ENCODE measurements at regions not wholly inside any gene's neighbourhood (a gene's known extent, or its start where the extent isn't known, plus 50 kb on each side); places are given as distances from the start of the nearest gene placed in this dataset.

DNA sequence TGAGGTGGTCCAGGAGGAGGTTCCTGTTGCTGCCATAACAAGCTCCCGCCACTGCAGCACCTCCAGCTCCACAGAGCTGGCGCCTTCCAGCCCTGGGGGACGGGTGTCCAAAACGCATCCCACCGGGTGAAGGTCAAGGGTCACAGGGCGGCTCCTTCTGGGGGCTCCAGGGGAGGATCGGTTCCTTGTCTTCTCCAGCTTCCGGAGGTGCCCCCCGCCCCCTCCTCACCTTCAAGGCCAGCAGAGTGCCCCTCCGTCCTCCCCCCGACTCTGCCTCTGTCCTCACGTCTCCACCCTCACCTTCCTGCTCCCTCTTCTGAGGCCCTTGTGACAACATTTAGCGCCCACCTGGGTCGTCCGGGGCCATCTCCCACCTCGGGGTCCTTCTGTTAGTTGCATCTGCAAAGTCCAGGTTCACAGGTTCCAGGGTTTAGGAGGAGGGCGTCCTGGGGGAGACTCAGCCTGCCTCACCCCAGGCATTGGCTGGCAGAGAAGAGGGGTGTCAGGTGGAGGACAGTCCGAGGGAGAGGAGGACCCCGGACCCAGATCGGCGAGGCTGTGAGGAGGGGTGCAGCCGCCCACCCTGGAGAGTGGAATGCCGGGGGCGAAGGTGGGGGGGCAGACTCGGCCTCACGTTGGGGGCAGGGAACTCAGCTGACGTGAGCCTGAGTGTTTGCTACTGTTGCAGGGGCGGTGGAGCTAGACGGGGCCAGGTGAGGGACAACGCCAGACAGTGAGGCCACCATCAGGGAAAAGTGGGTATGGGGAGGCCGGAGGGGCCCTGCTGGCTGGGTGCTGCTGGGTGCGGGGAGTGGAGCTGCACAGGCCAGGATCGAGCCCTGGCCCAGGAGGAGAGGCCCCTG is 205.5 kb upstream of the C14orf180 start:
- no peak for DNase-seq

DNA sequence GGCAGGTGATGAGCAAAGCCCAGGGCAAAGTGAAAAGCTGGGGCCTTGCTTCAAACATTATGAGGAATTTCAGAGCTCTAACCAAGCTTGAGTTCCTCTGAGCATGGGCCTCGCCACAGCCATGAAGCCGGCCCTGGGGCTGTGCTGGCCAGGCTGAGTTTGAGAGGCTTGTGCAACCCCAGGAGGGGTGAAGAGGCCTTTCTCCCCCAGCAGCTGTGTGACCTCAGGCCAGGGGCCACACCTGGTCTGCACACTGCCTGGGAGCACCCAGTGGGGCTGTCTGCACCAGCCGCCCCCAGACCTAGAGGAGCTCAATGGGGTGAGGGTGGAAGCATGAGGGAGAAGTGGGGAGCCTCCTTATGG is 204.9 kb upstream of the C14orf180 start:
- no peak for DNase-seq

DNA sequence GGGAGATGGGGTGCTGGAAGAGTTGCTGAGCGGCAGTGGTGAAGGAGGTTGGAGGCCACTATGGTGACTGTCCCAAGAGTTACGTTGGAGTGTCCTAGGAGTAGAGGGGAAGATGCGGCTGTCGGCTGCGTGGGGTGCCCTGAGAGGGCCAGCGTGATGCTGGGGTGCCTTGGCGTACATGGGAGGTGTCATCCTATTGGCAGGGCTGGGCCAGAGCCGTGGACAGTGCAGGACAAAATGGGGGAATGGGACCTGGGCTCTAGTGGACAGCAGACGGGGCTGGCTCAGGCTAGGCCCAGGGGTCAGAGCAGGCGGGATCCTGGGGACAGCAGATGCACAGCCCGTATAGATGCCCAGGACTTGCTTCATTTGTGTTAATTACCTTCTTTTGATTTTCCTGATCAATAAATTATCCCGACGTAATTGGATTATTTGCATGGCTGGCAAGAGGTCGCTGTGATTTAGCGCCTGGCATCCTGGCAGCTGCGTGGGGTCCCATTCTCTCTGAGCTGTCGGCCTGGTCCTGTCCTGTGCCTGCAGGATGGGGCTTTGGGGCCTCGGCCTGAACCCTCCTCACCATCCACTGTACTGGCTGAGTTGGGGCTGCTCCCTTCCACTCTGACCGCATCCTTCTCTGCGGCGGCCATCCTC is 203.9 kb upstream of the C14orf180 start:
- DNase-seq: no peak

DNA sequence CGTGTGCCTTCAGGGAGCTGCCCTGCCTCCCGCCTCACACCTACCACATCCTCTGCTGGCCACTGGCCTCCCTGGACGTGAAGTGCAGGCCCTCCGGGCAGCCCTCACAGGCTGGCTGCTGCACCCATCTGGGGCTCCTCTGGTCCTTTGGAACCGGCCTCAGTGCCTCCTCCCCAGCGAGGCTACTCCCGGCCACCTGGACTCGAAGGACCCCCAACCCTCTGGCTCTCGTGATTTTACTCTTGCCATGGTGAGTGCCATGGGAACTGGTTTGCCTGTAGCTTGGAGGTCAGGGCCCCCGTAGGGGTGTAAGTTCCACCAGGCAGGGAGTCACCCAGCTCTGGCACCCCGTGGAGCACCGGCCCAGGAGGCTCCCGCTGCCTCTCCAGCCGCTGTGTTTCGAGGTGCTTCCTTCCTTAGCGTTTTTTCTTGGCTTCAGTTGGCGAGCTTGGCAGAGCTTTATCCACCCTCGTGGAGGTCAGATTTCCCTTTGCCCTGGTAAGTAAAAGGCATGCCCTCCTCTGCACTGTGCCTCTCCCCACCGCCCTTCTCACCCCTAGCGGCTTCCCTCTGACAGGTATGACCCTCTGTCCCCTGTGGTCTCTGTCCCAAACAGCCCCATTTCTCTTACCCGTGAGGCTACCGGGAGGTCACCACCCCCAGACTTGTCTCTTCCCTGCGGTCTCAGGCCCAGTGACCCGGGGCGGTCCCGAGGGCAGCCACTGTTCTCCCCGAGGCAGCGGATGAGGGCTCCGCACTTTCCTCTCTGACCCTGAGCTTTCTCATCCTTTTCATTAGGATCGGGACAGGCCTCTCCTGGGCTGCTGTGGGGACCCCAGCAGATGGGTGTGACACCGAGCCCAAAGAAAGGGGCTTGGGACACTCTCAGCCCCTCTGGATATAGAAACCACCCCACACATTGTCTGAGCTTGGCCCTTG is 203.1 kb upstream of the C14orf180 start:
- no peak for DNase-seq

DNA sequence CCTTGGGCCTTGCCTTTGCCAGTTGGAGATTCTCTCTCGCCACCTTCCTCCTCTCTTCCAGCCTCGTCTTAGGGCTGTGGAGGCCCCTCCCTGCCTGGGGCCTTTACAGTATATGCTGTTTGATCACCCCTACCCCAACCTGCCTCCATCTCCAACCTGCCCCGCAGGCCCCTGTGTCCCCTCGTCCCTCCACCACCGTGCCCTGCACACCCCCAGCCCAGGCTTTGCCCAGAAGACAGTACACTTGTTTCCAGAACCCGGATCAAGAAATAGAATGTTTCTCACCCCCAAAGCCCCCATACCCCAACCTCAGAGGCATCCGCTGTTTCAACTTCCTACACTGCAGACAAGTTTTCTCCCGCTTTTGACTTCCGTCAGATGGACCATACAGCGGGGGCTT is 202.3 kb upstream of the C14orf180 start:
- no peak for DNase-seq

DNA sequence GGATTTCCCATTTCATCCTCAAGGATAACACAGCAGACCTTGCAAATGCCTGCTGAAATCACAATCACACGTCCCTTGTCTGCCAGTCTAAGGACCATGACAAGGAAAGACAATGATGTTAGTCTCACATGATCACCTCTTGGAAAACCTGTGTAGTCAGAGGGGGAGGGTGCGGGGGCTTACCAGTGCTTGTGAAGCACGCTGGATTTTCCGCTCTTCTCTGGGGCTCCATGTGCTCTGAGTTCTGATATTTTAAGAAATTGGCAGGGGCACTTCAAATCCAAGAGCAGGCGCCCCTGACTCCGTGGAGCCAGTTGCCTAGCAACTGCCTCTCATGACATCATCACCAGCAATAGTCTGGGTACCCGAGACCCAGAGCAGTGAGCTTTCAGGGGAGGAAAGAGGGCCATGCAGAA is 200.9 kb upstream of the C14orf180 start:
- no peak for DNase-seq

DNA sequence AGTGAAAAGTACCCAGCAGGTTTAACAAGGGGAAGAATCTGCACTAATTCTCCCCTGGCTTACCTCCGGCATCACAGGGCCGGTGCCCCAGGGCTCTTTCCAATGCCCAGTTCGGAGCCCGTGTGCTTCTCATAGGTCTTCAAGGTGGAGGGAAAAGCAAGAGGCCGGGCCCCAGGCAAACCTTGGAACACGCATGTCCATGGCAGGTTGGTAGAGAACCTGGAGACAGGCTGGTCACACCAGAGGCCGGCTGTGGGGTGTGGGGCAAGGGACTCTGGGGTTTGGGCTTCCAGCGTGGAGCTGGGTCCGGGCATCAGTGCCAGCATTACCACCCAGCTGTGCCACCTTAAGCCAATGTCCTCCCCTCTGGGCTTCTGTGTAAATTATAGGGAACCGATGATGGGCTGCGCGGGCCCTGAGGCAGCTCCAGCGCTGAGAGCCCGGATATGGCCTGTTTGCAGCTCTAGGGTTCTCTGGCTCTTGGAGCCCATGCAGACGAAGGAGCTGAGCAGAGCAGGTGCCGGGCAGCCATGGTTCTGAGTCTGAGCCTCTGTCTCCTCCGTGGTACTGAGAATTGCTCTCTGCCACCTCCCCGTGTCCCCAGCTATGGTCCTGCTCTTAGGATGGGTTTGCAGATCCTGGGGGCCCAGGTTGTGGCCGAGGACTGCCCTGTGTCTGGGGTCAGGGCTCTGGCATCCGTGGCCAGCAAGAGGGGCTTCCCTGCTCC is 197.0 kb upstream of the C14orf180 start:
- no peak for DNase-seq

DNA sequence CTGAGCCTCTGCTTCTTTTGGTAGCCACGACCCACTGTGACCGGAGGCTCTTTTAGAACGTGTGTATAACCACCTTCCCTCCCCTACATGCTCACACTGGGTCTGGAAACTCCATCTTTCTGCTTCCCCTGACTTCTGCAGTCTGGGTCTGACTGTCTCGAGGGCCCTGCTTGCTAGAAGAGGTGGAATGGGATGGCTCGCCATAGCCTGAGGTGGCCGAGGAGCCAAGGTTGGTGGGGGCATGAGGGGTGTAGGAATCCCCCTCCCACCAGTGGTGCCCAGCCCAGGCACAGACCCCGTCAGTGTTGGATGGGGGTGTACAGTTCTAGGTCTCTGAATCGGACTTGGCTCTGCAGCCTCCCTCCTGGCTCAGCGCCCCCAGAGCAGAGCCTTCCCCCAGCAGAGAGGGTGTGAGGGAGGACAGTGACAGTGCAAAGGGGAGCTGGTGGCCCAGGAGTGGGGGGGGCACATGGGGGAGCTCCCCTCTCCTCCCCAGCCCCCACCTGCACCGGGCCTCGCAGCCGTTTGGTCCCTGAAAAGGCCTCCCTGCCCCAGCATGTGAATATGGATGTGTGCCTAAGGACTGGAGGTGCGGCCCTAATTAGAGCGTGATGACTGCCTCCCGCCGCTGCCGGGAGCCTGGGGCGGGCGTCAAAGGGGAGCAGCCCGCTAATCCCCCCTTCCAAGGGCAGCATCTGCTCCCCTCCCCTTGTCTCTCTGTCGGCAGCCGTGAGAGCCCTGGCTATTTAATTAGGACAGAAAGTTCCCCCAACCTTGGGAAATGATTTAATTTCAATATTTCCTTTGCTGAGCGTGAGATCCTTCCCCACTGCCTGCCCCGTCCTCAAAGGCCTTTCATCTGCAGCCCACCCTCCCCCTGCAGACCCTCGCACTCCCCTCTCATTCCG is 196.2 kb upstream of the C14orf180 start:
- no peak for DNase-seq

DNA sequence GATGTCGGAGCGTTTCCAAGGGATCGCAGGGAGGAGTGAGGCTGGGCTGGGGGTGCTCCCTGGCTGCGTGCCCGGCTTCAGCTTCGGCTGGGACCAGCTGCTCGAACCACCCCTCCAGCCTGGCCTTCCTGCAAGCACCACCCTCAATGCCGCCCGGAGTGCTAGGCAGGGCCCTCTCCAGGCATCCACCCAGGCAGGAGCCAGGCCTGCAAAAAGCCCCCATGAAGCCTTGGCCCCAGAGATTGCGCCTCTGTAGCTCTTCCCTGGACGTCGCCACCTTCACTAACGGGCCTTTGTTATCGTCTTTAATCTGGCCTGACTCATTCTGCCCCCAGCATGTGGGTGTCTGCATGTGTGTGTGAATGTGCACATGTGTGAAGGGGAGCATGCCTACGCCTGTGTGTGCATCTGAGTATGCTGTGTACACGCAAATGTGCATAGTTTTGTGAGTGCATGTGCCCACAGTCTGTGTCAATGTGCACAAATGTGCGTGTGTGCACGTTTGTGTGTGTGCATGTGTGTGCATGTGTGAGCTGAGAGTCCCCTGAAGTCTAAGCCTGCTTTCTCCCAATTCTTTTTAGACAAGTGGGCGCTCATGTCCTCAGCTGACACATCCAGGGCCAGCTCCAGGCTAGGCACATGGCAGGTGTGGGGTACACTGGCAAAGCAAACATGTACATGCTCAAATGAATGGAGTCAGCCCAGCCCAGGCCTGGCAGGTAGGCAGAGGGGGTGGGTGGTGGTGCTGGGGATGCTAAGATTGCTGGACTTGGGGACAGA is 195.4 kb upstream of the C14orf180 start:
- no peak for DNase-seq

DNA sequence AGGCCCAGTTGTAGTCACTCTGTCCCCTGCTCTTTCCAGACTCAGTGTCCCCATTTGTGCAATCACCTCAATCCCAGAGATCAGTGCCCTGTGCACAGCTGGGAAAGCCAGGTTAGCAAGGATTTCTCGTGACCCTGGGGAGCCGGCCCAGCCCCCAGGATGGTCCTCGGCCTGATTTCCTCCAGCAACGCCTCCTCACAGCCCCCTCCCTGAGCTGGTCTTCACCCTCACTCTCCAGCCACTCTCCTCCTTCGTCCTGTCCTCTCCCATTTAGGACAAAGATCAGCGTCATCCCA is 194.8 kb upstream of the C14orf180 start:
- no peak for DNase-seq

DNA sequence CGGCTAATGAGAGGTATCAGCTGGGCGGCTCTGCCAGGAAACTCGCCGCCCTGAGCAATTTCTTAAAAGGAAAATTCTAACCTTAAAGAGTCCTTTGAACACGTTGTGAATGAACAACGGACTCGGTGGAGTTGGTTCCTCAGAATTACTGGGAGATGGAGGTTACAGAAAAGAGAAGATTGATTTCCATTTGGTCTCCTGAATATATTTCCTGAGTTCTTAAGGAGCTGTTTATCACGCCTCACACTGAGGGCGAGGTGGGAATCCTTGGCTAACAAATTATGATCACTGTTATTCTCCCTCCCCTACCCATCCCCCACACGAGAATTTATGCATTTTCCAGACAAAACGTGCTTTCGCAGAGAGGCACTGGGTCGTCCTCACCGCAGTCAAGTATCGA is 194.5 kb upstream of the C14orf180 start:
- DNase-seq: no peak

DNA sequence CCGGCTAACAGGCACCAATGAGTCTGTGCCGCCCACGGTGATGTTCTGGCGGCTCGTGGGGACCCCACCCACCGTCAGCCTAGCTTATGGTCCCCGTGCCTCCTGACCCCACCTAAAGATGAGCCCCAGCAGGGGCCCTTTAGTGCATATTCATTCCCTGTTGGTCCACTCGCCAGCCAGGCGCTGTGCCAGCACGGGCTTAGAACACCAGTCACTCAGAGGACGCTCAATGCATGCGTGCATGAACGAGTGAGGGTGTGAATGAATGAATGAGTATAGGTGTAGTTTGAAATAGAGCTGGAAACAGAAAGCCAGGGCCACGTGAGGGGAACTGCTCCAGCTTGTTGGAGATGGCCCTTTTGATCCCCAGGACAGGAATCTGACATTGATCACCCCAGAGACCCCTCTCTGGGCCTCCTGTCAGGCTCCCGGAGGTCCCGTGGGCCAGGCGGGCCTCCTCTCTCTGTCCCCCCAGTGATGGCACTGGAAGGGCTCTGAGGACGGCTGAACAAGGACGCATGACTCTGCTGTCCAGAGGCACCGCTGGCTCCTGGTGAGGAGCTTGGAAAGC is 193.9 kb upstream of the C14orf180 start:
- DNase-seq: no peak

DNA sequence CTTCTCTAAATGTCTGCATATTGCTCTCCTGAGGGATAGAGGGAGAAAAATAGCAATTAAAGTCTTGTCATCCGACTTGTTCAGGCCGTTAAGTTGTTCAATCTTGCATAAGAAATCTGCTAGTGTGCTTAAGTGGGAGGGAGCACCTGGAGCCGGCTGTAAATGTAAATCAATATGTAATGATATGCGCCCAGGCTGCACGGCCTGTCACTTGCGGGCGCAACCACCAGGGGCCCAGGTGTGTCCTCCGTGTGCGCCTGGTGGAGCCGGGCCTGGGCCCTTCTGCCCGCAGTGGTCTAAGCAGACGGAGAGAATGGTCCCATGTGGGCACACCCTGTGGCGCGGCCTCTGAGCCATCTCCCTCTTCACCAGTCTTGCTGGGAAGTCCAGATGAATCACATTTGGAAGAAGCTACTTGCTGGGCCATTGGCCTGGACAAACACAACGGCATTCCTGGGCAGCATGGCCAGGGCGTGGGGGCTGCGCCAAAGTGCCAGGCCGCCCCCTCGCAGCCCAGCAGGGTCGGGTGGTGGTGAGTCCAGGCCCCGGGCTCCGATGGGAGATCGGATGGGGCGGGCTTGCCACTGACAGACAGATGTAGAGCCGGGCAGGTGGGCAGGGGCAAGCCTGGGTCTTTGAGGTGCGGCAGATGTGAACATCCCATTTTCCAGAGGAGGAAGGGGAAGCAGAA is 193.3 kb upstream of the C14orf180 start:
- DNase-seq: no peak

DNA sequence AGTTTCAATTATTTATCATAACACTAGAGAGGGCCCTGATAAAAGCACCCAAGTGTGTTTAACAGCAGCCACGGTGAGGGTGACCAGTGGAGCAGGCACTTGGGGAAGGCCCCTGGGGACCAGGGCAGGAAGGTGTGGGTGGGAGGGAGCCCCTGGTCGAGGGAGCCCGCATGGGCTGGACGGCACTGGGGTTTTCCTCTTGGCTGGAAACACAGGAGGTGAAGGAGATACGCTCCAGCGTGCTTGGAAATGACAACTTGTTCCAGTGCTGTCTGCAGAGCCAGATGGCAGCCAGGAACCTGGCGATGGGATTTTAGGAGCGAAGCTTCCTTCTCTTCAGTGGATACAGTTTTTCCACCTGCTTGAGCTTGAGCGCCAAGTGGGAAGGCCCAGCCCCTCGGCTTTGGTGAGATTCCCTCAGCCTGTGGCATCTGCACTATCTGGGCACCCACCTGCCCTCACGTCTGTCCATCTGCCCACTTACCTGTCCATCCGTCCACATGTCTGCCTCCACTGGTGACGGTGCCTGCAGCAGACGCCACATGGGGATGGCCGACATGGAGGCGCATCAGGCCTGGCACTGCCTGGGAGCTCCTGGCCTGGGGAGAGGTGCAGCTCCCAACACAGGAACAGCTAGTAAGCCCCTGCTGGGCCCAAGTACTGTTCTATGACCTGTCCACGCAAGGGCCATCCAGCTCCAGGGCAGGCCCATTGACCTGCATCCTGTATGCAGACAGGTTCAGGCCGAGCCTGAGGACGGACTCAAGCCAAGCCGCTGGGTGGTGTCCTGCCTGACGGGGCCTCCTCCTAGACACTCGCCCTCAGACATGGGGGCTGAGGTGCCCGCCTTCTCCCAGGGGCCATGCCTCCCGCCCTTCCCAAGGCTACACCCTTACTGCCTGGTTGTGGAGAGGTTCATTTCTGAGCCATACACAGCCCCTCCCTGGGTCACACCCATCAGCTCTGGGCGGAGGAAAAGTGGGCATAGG is 192.2 kb upstream of the C14orf180 start:
- no peak for DNase-seq

DNA sequence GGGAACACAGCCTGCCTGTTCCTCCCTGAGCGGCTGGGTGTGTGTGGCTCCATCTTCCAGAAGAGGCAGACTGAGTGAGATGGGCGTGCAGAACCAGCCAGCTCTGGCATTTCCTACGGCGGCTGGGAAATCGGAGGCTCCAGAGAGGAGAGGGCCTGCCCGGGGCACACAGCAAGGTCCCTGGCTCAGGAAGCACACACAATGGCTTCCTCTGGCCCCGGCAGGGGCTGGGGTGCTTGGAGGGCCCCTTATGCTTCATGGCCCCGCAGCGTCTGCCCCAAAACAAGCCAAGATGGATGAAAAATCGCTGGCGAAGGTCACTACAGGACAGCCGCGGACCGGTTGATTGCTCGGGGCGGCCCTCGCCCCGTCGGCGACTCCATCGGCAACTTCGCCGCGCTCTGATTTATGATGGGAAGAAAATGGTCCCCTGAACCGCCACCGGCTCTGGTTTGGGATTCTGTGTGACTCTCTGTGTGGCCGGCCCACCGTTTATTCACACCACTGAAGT is 191.5 kb upstream of the C14orf180 start:
- no peak for DNase-seq

DNA sequence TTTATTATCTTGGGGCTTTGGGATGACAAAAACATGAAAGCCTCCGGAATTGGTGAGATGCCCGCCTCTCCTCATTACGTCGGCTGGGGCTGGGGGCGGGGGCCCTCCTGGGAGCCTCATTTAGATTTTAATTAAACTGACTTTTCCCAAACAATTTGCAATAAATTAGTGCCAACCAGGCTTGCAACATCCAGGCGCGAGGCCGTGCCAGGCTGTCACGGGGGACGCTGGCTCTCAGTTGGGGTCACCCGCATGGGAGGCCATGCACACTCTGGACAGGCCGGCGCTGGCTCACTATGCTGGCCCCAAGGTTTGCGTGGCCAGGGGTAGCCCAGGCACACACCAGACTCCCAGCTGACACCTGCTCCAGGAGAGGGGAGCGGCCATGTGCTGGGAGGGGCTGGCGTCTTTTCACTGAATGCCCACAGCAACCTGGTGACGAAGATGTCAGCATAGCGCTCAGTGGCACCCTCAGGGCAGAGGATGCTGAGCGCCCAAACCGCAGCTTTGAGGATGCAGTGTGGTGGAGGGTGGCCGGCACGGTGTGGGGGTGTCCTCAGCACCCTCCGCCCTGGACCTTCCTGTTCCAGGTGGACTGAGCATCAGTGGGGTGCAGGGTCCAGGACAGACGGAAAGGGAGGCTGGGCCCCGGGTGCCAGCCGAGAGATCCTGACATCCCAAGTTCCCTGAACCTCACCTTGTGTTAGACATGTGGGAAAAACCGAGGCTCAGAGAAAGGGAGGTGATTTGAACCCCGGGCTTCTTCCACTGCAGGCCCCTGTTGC is 190.8 kb upstream of the C14orf180 start:
- no peak for DNase-seq

DNA sequence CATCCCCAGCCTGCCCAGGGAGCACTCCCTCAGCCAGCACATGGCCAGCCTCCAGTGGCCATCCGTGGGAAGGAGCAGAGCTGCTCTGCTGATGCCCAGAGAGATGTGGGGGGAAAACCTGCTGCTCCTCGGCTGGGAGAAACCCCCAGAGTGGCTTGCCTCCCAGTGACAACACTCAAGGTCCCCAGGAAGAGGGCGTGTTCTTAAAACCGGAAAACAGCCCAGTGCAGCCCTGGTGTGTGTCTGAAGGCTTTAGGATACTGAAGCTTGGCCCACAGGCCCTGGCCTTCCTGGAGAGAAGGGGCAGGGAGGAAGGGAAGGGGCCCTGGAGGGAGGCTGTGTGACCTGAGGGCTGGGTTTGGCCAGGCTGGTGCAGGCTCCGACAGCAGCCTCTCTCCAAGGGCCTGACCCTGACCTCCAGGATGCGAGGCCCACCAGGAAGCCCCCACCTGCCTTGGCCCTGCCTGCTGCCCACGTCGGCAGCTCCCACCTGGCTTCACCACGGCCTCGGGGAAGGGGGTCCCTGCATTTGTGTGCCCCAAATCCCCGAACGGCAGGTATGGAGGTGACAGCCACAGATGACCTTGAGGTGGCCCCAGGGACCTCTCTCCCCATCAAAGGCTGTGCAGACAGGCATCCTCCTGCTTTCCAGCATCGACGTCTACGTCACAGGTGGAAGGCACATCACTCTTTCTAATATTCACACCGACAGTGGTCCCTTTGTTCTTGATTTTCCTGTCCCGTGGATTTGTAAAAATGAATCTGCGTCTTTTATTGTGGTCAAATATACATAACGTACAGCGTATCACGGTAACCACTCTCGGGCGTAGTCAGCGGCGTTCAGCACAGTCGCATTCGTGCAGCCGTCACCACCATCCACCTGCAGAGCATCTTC is 190.0 kb upstream of the C14orf180 start:
- no peak for DNase-seq
